ENCODE measurements at regions not wholly inside any gene's neighbourhood (a gene's known extent, or its start where the extent isn't known, plus 50 kb on each side); places are given as distances from the start of the nearest gene placed in this dataset.
"Not testable (repeated sequence)": the region's sequence is repeated elsewhere in the genome, so short reads cannot be mapped to it uniquely, and the experiment has no call there.

DNA sequence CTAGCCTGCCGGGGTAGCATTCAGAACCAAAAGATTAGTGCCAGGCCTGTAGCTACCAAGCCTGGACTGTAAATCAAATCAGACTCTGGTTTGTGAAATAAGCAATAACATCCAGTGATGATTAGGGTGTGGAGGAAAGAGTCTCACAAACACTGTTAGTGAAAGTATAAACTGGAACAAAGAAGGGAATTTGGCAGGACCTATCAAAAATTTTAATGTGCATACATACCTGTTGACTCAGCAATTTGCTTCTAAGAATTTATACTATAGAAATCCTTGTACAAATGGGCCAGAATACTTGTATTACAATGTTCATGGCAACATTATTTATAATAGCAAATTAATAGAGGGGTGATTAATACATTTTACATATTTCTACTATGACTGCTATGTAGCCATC, 109.8 kb upstream of the WARS2 start:
- TF ChIP-seq, protein P1, sequence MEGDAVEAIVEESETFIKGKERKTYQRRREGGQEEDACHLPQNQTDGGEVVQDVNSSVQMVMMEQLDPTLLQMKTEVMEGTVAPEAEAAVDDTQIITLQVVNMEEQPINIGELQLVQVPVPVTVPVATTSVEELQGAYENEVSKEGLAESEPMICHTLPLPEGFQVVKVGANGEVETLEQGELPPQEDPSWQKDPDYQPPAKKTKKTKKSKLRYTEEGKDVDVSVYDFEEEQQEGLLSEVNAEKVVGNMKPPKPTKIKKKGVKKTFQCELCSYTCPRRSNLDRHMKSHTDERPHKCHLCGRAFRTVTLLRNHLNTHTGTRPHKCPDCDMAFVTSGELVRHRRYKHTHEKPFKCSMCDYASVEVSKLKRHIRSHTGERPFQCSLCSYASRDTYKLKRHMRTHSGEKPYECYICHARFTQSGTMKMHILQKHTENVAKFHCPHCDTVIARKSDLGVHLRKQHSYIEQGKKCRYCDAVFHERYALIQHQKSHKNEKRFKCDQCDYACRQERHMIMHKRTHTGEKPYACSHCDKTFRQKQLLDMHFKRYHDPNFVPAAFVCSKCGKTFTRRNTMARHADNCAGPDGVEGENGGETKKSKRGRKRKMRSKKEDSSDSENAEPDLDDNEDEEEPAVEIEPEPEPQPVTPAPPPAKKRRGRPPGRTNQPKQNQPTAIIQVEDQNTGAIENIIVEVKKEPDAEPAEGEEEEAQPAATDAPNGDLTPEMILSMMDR (IDR thresholded peaks at IDR 0.05; ENCODE audit: insufficient read depth, low read depth, low read length), result no peak
- ChIA-PET POLR2A (no interaction called here), CTCF (no interaction called here)
- DNase-seq (ENCODE audit: low read depth), result no peak
- Histone ChIP-seq H3K4me3 (ENCODE audit: low read depth, low read length) (no peak overlapping the region), H3K36me3 (ENCODE audit: control insufficient read depth, insufficient read depth, low read length) (no peaks in the 10 kb centered on the region), H3K27me3 (ENCODE audit: control insufficient read depth, insufficient read depth, low read length) (no peaks in the 10 kb centered on the region)

DNA sequence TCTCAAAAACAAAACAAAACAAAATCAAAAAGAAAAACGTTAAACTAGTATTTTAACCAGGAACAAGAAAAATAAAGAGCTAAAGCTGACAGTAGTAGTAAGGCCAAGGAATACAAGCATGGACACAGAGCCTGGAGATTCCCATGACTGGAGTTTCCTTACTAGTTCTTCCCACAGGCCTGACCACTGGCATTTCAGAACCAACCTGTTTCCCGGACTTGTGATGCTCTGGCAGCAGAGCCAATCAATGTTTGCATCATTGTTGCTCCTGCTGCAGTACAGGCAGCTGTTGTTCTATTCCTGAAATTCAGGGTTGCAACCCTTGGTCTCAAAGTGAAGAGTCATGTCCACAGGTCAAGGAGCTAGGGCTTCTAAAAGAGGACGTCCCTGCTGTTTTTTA, 111.3 kb upstream of the WARS2 start:
- Histone ChIP-seq H3K27me3 (ENCODE audit: control insufficient read depth, insufficient read depth, low read length) (no peaks in the 10 kb centered on the region), H3K4me3 (ENCODE audit: low read depth, low read length) (no peak overlapping the region), H3K36me3 (ENCODE audit: control insufficient read depth, insufficient read depth, low read length) (no peaks in the 10 kb centered on the region)
- ChIA-PET POLR2A (interaction anchor here (0.7 kb wide), 1 partner anchor 126 kb away, joined by 5 read pairs; no protein-coding TSS in a partner anchor), CTCF (no interaction called here)
- TF ChIP-seq, protein P1 (IDR thresholded peaks at IDR 0.05; ENCODE audit: insufficient read depth, low read depth, low read length), result no peak
- DNase-seq (ENCODE audit: low read depth), result no peak

DNA sequence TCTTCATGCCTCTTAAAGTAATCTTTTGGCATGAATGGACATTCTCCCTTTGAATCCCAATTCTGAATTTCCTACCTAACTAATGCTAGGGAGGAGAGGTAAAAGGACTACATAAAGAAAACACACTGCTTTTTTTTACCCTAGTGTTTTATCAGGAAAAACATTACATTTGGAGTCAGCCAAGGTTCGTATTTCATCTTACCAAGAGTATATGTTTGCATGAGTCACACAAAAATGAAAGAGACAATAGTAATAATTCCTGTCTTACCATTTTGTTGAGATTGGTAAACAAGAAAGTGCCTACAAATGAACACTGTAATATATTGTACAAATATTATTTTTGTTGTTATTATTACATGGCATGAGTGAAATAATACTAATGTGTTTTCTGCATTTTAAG, 112.9 kb upstream of the WARS2 start:
- no peaks in the 10 kb centered on the region for H3K36me3 ChIP-seq (ENCODE audit: control insufficient read depth, insufficient read depth, low read length)
- H3K27me3 ChIP-seq (ENCODE audit: control insufficient read depth, insufficient read depth, low read length), result no peaks in the 10 kb centered on the region
- no peak for DNase-seq (ENCODE audit: low read depth)
- ChIA-PET POLR2A (no interaction called here), CTCF (interaction anchor here (0.8 kb wide), 1 partner anchor 119 kb away, joined by 4 read pairs; no protein-coding TSS in a partner anchor)
- TF ChIP-seq, protein P1 (IDR thresholded peaks at IDR 0.05; ENCODE audit: insufficient read depth, low read depth, low read length), result no peak
- no peak overlapping the region for H3K4me3 ChIP-seq (ENCODE audit: low read depth, low read length)

DNA sequence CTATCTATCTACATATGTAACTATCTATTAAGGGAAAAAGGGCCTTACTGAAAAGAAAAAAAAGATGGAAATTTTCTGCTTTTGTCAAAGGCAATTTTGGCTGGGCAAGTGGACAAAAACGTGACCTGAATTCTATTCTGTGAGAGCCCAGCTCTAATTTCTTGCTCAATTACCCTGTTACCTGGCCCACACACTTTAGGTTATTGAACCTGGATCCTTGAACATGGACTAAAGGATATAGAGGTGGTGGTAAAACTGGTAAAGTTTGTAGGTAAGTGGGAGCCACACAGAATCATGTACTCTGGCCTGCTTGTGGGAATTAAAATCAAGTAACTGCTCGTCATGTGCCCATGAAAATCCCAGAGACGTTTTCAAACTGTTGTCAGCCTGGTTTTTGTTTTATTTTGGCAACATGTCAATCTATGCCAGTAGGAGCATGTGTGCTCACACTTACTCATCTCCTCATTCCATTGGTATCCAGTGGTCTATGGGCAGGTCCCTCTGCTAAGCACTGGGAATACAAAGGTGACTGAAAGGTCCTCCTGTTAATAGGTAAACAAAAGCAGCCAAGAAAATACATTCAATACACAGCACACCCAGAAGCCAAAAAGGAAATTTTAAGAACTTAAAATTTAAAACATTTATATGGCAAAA, 113.7 kb upstream of the WARS2 start:
- H3K27me3 ChIP-seq (ENCODE audit: control insufficient read depth, insufficient read depth, low read length), result no peaks in the 10 kb centered on the region
- DNase-seq (ENCODE audit: low read depth), result no peak
- TF ChIP-seq, protein P1 (IDR thresholded peaks at IDR 0.05; ENCODE audit: insufficient read depth, low read depth, low read length), result no peak
- ChIA-PET CTCF (interaction anchor here (0.8 kb wide), 1 partner anchor 118 kb away, joined by 4 read pairs; no protein-coding TSS in a partner anchor), POLR2A (no interaction called here)
- no peak overlapping the region for H3K4me3 ChIP-seq (ENCODE audit: low read depth, low read length)
- H3K36me3 ChIP-seq (ENCODE audit: control insufficient read depth, insufficient read depth, low read length), result no peaks in the 10 kb centered on the region

DNA sequence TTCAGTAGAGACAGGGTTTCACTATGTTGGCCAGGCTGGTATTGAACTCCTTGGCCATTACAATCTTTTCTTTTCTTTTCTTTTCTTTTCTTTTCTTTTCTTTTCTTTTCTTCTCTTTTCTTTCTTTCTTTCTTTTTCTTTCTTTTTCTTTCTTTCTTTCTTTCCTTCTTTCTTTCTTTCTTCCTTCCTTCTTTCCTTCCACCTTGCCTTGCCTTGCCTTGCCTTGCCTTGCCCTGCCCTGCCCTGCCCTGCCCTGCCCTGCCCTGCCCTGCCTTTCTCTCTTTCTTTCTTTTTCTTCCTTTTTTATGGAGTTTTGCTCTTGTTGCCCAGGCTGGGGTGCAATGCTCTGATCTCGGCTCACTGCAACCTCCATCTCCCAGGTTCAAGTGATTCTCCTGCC, 112.5 kb upstream of the HAO2 start:
- H3K27me3 ChIP-seq (ENCODE audit: control insufficient read depth, insufficient read depth, low read length); DNase-seq (ENCODE audit: low read depth); CTCF ChIA-PET; H3K4me3 ChIP-seq (ENCODE audit: low read depth, low read length); POLR2A ChIA-PET; H3K36me3 ChIP-seq (ENCODE audit: control insufficient read depth, insufficient read depth, low read length): not testable (repeated sequence)

DNA sequence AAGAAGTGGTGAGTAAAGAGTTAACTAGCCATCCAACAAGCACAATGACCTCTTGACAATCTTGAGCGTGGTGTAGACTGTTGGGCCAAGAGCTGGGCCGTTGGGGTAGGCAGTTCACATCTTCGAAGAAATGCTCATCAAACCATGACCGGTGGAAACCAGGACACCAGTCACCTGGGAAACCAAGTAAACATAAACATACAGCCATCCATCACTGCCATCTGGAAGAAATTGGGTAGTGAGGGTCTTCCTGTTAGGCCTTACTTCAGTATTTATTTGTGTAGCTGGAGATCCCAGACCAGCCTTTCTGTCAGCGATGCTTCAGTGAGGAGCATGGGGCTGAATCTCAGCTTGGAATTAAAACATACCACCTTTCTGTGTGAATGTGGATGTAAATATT, 108.1 kb upstream of the HAO2 start:
- no peak for DNase-seq (ENCODE audit: low read depth)
- Histone ChIP-seq H3K4me3 (ENCODE audit: low read depth, low read length) (no peak overlapping the region), H3K27me3 (ENCODE audit: control insufficient read depth, insufficient read depth, low read length) (no peaks in the 10 kb centered on the region), H3K36me3 (ENCODE audit: control insufficient read depth, insufficient read depth, low read length) (no peaks in the 10 kb centered on the region)
- TF ChIP-seq, protein P1 (IDR thresholded peaks at IDR 0.05; ENCODE audit: insufficient read depth, low read depth, low read length), result no peak
- ChIA-PET CTCF (interaction anchor here (1.7 kb wide), 1 partner anchor 14 kb away, joined by 10 read pairs; no protein-coding TSS in a partner anchor), POLR2A (no interaction called here)

All from BJ (cell line).